Natural killer cell (primary cell): ENCODE measurements at regions not wholly inside any gene's neighbourhood (a gene's known extent, or its start where the extent isn't known, plus 50 kb on each side); places are given as distances from the start of the nearest gene placed in this dataset.
"Not testable (repeated sequence)": the region's sequence is repeated elsewhere in the genome, so short reads cannot be mapped to it uniquely, and the experiment has no call there.

Experiments used
- ATAC-seq, 3 donors: fragments of 150-1000 bp in 2 of 3; fragments of 200-7000 bp in 1 of 3; cut with Tn5 transposase; 1 replicate in 1 of 3; 2 replicates in 2 of 3; pipeline ENCODE4 v1.10.0; 2021; ENCODE audit warnings: mild to moderate bottlenecking in 2 of 3, moderate library complexity in 2 of 3
- DNase-seq, 2 donors: peaks; one replicate each; pipeline versions ENCODE4 v3.0.0 to v3.0.0-alpha.2; 2013 to 2021; ENCODE audit warnings: mixed read lengths in 1 of 2
- H3K27ac ChIP-seq: one replicate; pipeline ENCODE4 v1.5.1; 2013; ENCODE audit warnings: mild to moderate bottlenecking, low read length
- H3K27me3 ChIP-seq: one replicate; pipeline ENCODE4 v1.6.1; 2013; ENCODE audit warnings: low read length; ENCODE audit not compliant: control insufficient read depth, insufficient read depth
- H3K36me3 ChIP-seq: one replicate; pipeline ENCODE4 v1.6.1; 2013; ENCODE audit warnings: low read length; ENCODE audit not compliant: control insufficient read depth, insufficient read depth
- H3K4me1 ChIP-seq: one replicate; pipeline ENCODE4 v1.6.1; 2013; ENCODE audit warnings: low read length; ENCODE audit not compliant: control insufficient read depth, insufficient read depth
- H3K4me3 ChIP-seq: one replicate; pipeline ENCODE4 v1.5.1; 2013; ENCODE audit warnings: low read length
- H3K9me3 ChIP-seq: one replicate; pipeline ENCODE4 v1.6.1; 2013; ENCODE audit warnings: low read length; ENCODE audit not compliant: control insufficient read depth, insufficient read depth
- H3K27ac Mint-ChIP-seq, 2 donors: one replicate each; pipeline ENCODE4 v1.8.0; 2022; ENCODE audit warnings: mild to moderate bottlenecking in 2 of 2, mixed read lengths in 2 of 2, moderate library complexity in 1 of 2
- H3K27me3 Mint-ChIP-seq, 2 donors: one replicate each; pipeline ENCODE4 v1.8.0; 2022; ENCODE audit warnings: low read depth in 2 of 2, mixed read lengths in 2 of 2
- H3K36me3 Mint-ChIP-seq: one replicate; pipeline ENCODE4 v1.8.0; 2022; ENCODE audit warnings: mixed read lengths
- H3K4me1 Mint-ChIP-seq, 2 donors: one replicate each; pipeline ENCODE4 v1.8.0; 2022; ENCODE audit warnings: mixed read lengths in 2 of 2
- H3K4me3 Mint-ChIP-seq: one replicate; pipeline ENCODE4 v1.8.0; 2022; ENCODE audit warnings: mild to moderate bottlenecking, moderate library complexity, mixed read lengths
- H3K9me3 Mint-ChIP-seq, 2 donors: one replicate each; pipeline ENCODE4 v1.8.0; 2022; ENCODE audit warnings: mixed read lengths in 2 of 2
- CTCF ChIP-seq: fragments of 200-600 bp; IDR thresholded peaks from one replicate; pipeline ENCODE4 v1.8.0; 2022; ENCODE audit warnings: antibody characterized with exemption
- WGBS: methylation state at CpG from one replicate; pipeline ENCODE4 v1.1.7; 2013; ENCODE audit warnings: missing lambda C conversion rate; ENCODE audit not compliant: insufficient coverage; 5-methylcytosine and 5-hydroxymethylcytosine counted together
- intact Hi-C: fragments of 100-400 bp; cut with micrococcal nuclease; formaldehyde crosslinking; loops from one replicate; pipeline ENCODE4 v1.14.2; 2022

GRCh38 chr4:169841776-169842175 lies 84.0 kb upstream of the HPF1 start:
- peaks cover 3 to 7% of the 10 kb centered on the region in 2 donors for H3K27me3 Mint-ChIP-seq
- no peak for TF ChIP-seq CTCF
- no peaks in the 10 kb centered on the region for H3K9me3 Mint-ChIP-seq
- intact Hi-C loops: no loop called here
- H3K4me3 Mint-ChIP-seq: no peak overlapping the region
- no peak overlapping the region for H3K4me3 ChIP-seq
- DNase-seq: no peak
- H3K36me3 ChIP-seq: no peaks in the 10 kb centered on the region
- H3K27ac Mint-ChIP-seq: no peak overlapping the region
- no peak for ATAC-seq
- no peaks in the 10 kb centered on the region for H3K4me1 Mint-ChIP-seq
- no peaks in the 10 kb centered on the region for H3K36me3 Mint-ChIP-seq
- H3K27me3 ChIP-seq: no peaks in the 10 kb centered on the region
- no peaks in the 10 kb centered on the region for H3K4me1 ChIP-seq
- H3K9me3 ChIP-seq: no peaks in the 10 kb centered on the region
- 86% methylated on average over 2 of the region's 3 CpGs for WGBS
- no peak overlapping the region for H3K27ac ChIP-seq

GRCh38 chr4:169840554-169840953 lies 82.8 kb upstream of the HPF1 start:
- Mint-ChIP-seq H3K36me3 (no peaks in the 10 kb centered on the region), H3K27ac (no peak overlapping the region), H3K4me1 (no peaks in the 10 kb centered on the region), H3K27me3 (peaks cover 3 to 7% of the 10 kb centered on the region in 2 donors), H3K9me3 (no peaks in the 10 kb centered on the region), H3K4me3 (no peak overlapping the region)
- Histone ChIP-seq H3K9me3 (no peaks in the 10 kb centered on the region), H3K4me1 (no peaks in the 10 kb centered on the region), H3K27me3 (no peaks in the 10 kb centered on the region), H3K36me3 (no peaks in the 10 kb centered on the region), H3K27ac (no peak overlapping the region), H3K4me3 (no peak overlapping the region)
- intact Hi-C loops: no loop called here
- 35% methylated on average over 3 of the region's 3 CpGs for WGBS
- TF ChIP-seq CTCF: no peak
- DNase-seq (no peak), ATAC-seq (no peak)

- H3K36me3 Mint-ChIP-seq, DNase-seq, H3K27ac Mint-ChIP-seq, H3K4me3 Mint-ChIP-seq, H3K4me3 ChIP-seq, H3K27ac ChIP-seq, H3K4me1 ChIP-seq, intact Hi-C loops, ATAC-seq, H3K27me3 ChIP-seq, H3K36me3 ChIP-seq, H3K9me3 Mint-ChIP-seq, H3K4me1 Mint-ChIP-seq, H3K9me3 ChIP-seq, H3K27me3 Mint-ChIP-seq: not testable (repeated sequence)
- WGBS: 95% methylated on average over 25 of the region's 29 CpGs
Measured at GRCh38 chr4:169828329-169828728, 70.6 kb upstream of the HPF1 start.

GRCh38 chr4:169826634-169827187 lies 69.0 kb upstream of the HPF1 start:
- intact Hi-C loops: no loop called here
- Histone ChIP-seq H3K4me1 (no peaks in the 10 kb centered on the region), H3K4me3 (no peak overlapping the region), H3K36me3 (no peaks in the 10 kb centered on the region), H3K27me3 (no peaks in the 10 kb centered on the region), H3K9me3 (no peaks in the 10 kb centered on the region), H3K27ac (no peak overlapping the region)
- no peak for DNase-seq
- Mint-ChIP-seq H3K27ac (no peak overlapping the region), H3K4me1 (no peaks in the 10 kb centered on the region), H3K9me3 (no peaks in the 10 kb centered on the region), H3K27me3 (peaks cover 9% of the 10 kb centered on the region in 2 donors), H3K4me3 (no peak overlapping the region), H3K36me3 (no peaks in the 10 kb centered on the region)
- no peak for ATAC-seq
- no peak for TF ChIP-seq CTCF
- 75% methylated on average over 5 of the region's 6 CpGs for WGBS
